HG03575 (cell line): ENCODE measurements at regions not wholly inside any gene's neighbourhood (a gene's known extent, or its start where the extent isn't known, plus 50 kb on each side); places are given as distances from the start of the nearest gene placed in this dataset.
"Not testable (repeated sequence)": the region's sequence is repeated elsewhere in the genome, so short reads cannot be mapped to it uniquely, and the experiment has no call there.

Experiments used
- ATAC-seq: cut with Tn5 transposase; IDR thresholded peaks from one replicate; pipeline ENCODE4 v1.9.1; 2021; ENCODE audit not compliant: unreplicated experiment, insufficient number of reproducible peaks, low FRiP score; ENCODE audit errors: extremely low read depth

GRCh38 chr14:106578481-106578880 is 1052.1 kb downstream of the TMEM121 start:
- no peak for ATAC-seq

DNA sequence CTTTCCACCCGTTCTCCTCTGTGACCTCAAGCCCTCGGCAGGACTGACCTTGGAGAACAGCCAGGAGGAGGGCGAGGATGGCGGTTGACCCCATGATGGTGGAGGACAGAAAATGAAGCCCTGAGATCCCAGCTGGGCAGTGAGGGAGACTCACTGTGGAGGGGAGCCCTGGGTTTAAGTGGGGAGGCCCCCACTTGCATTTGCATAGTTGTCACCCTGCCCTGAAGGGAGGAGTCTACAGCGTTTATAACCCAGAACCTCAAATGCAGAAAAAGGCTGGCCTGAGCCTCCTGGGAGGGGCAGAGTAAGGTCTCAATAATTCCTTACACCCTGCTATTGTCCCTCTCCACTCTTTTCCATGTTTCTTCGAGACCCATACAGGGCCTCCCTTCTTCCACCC is 1052.7 kb downstream of the TMEM121 start:
- ATAC-seq = no peak

GRCh38 chr14:106585692-106586091 is 1059.3 kb downstream of the TMEM121 start:
- ATAC-seq = no peak

- no peak for ATAC-seq
These were observed 1059.8 kb downstream of the TMEM121 start for GRCh38 chr14:106586098-106586704.

DNA sequence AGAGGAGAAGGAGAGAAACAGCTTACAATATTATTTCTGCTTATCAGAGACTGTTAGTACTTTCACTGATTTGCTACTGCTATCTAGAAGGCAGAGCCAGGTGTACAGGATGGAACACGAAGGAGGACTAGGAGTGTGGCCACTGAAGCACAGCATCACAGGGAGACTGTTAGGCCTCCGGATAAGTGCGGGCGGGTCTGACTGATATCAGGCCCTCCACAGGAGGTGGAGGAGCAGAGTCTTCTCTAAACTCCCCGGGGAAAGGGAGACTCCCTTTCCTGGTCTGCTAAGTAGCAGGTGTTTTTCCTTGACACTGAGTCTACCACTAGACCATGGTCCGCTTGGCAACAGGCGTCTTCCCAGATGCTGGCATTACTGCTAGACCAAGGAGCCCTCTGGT is 1065.2 kb downstream of the TMEM121 start:
- ATAC-seq = not testable (repeated sequence)

DNA sequence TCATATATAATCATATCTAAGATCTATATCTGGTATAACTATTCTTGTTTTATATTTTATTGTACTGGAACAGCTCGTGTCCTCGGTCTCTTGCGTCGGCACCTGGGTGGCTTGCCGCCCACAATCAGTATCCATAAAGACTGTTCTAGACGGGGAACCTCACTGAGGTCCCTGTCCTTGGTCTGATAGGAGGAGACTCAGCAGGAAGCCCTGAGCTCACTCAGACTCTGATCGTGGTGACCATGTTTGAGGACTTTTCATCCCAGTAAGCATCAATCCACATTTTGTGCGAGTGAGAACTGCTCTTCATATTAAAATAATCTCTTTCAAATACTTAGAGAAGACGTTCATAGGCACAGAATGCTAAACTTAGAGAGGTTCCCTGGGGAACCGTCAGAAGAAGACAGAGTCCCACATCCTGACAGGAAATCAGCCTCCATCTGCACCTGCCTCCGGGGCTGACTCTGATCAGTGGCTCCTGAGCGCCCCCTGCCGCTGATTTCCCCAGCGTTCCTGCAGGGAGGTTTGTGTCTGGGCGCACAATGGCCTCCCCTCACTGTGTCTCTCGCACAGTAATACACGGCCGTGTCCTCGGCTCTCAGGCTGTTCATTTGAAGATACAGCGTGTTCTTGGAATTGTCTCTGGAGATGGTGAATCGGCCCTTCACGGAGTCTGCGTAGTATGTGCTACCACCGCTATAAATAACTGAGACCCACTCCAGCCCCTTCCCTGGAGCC is 1065.9 kb downstream of the TMEM121 start:
- not testable (repeated sequence) for ATAC-seq

- no peak for ATAC-seq
These were observed 1072.8 kb downstream of the TMEM121 start for GRCh38 chr14:106599209-106599608.

- no peak for ATAC-seq
These were observed 1079.4 kb downstream of the TMEM121 start for GRCh38 chr14:106605548-106606448.

DNA sequence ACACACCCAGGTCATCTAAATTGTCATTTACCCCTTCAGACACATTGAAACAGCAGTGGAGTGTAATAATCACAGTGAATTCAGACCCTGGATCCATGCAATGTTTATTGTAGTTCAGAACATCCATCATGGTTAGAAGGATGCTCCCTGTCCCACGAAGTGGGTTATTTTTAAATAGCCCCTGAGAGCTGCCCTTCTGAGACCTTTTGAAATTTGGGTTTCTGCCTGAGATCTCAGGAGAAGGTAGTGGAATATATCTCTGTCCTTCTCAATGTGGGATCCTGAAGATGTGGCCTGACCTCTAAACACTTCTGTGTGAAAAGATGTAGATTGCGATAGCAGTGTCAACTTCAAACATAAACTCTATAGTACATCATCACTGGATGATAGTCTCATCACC is 1080.6 kb downstream of the TMEM121 start:
- no peak for ATAC-seq

- no peak for ATAC-seq
These were observed 1084.3 kb downstream of the TMEM121 start for GRCh38 chr14:106610691-106611090.

GRCh38 chr14:106613256-106613655 is 1086.9 kb downstream of the TMEM121 start:
- no peak for ATAC-seq

DNA sequence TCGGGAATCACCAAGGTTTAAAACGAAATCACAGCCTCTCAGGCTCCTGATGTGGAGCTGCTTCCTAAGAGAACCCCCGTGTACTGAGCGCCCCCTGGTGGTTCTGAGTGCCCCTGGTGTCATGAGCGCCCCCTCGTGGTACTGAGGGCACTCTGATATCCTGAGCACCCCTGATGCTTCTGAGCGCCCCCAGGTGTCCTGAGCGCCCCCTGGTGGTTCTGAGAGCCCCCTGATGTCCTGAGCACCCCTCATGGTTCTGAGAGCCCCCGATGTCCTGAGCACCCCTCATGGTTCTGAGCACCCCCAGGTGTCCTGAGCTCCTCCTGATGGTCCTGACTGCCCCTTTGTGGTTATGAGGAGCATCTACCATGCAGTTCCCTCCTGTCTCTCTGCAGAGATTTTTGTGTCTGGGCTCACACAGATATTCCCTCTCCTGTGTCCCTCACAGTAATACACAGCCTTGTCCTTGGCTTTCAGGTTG is 1092.1 kb downstream of the TMEM121 start:
- not testable (repeated sequence) for ATAC-seq

- ATAC-seq = no peak
These were observed 1093.2 kb downstream of the TMEM121 start for GRCh38 chr14:106619606-106620005.

GRCh38 chr14:106620368-106620767 is 1094.0 kb downstream of the TMEM121 start:
- ATAC-seq = no peak

DNA sequence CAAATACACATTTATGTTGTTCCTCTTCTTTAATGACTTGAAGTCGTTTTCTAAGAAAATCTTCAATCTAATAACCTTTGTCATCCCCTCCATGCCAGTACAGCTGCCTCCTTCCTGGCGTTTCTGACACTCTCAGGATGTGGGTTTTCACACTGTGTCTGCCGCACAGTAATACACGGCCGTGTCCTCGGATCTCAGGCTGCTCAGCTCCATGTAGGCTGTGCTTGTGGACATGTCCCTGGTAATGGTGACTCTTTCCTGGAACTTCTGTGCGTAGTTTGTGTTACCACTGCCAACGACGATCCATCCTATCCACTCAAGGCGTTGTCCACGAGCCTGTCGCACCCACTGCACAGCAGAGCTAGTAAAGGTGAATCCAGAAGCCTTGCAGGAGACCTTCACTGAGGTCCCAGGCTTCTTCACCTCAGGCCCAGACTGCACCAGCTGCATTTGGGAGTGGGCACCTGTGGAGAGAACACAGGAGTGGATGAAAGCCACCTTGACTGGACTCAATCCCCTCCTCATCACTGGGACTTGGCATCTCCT is 1095.9 kb downstream of the TMEM121 start:
- no peak for ATAC-seq

DNA sequence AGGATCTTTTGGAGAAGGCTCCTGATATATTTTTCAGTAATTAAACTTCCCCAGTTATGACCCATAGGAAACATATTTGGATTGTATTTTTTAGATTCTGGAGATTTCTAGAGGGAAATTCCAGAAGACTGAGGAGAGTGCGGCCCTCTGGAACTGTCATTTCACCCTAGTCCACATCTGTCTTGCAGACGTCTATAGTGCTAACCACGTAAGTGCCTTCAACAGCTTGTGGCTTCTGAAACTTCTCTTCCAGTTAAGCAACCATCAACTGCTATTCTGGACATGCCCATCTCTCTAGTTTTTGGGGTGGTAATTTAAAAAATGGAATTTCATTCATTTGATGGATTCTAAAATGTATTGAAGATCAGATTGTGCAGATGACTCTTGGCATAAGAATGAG is 1098.8 kb downstream of the TMEM121 start:
- ATAC-seq = no peak

DNA sequence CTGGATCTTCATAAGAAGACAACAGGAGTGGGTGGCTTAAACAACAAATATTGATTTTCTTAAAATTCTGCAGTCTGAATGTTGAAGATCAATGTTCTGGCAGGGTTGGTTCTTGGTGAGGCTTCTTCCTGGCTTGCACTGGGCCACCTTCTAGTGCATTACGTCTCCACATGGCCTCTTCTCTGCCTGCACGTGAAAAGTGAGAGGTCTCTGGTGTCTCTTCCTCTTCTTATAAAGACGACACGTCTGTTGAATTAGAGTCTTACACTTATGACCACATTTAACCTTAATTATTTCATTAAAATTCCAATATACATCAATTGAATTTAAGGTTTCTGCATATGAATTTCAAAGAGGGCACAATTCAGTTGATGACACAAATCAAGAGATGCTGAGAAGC is 1100.1 kb downstream of the TMEM121 start:
- ATAC-seq = not testable (repeated sequence)

DNA sequence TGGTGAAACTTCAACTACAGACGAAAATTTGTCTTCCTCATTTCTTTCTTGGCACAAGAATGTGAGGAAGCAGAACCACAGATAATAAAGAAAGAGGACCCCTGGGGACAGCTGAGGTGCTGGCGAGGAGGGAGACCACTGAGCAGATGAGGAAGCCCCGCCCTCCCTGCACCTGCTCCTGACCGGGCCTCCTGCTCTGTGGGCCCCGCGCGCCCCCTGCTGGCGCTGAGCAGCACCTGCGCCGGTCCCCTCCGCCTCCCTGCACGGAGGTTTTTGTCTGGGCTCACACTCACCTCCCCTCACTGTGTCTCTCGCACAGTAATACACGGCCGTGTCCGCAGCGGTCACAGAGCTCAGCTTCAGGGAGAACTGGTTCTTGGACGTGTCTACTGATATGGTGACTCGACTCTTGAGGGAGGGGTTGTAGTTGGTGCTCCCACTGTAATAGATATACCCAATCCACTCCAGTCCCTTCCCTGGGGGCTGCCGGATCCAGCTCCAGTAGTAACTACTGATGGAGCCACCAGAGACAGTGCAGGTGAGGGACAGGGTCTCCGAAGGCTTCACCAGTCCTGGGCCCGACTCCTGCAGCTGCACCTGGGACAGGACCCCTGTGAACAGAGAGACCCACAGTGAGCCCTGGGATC is 1100.7 kb downstream of the TMEM121 start:
- ATAC-seq = not testable (repeated sequence)

GRCh38 chr14:106631879-106632278 is 1105.5 kb downstream of the TMEM121 start:
- ATAC-seq = no peak
